NCI-H1694 (cell line): ENCODE measurements at regions not wholly inside any gene's neighbourhood (a gene's known extent, or its start where the extent isn't known, plus 50 kb on each side); places are given as distances from the start of the nearest gene placed in this dataset.
"Not testable (repeated sequence)": the region's sequence is repeated elsewhere in the genome, so short reads cannot be mapped to it uniquely, and the experiment has no call there.

Source experiments
- DNase-seq: peaks from one replicate; lab custom pipeline; 2025; lab: John Stamatoyannopoulos, UW

GRCh38 chr17:15802917-15803316, 70.8 kb downstream of the TBC1D26 start:
- DNase-seq: not testable (repeated sequence)

- DNase-seq: not testable (repeated sequence)
Measured at GRCh38 chr17:15806825-15807224, 74.7 kb downstream of the TBC1D26 start.

- not testable (repeated sequence) for DNase-seq
Measured at GRCh38 chr17:15813388-15813787, 81.3 kb downstream of the TBC1D26 start.

GRCh38 chr17:15814003-15814402, 81.9 kb downstream of the TBC1D26 start:
- DNase-seq: not testable (repeated sequence)

GRCh38 chr17:15817861-15818260, 85.8 kb downstream of the TBC1D26 start:
- not testable (repeated sequence) for DNase-seq

- DNase-seq: not testable (repeated sequence)
Measured at GRCh38 chr17:15822280-15822679, 90.2 kb downstream of the TBC1D26 start.

GRCh38 chr17:15828727-15829314, 96.7 kb downstream of the TBC1D26 start:
- peak; percentile 69 for DNase-seq

- not testable (repeated sequence) for DNase-seq
Measured at GRCh38 chr17:15830221-15830620, 98.1 kb downstream of the TBC1D26 start.

GRCh38 chr17:15831182-15831581, 99.1 kb downstream of the TBC1D26 start:
- DNase-seq: not testable (repeated sequence)

GRCh38 chr17:15832921-15833480, 100.9 kb downstream of the TBC1D26 start:
- DNase-seq: not testable (repeated sequence)

GRCh38 chr17:15833890-15834289, 101.8 kb downstream of the TBC1D26 start:
- DNase-seq: not testable (repeated sequence)

GRCh38 chr17:15835481-15835880, 103.4 kb downstream of the TBC1D26 start:
- DNase-seq: not testable (repeated sequence)

- DNase-seq: not testable (repeated sequence)
Measured at GRCh38 chr17:15836249-15836982, 104.3 kb downstream of the TBC1D26 start.

GRCh38 chr17:15836991-15837390, 104.9 kb downstream of the TBC1D26 start:
- DNase-seq: not testable (repeated sequence)

- DNase-seq: not testable (repeated sequence)
Measured at GRCh38 chr17:15847447-15848229, 97.3 kb upstream of the ADORA2B start.

GRCh38 chr17:15849054-15849453, 95.9 kb upstream of the ADORA2B start:
- not testable (repeated sequence) for DNase-seq

GRCh38 chr17:15850071-15850470, 94.9 kb upstream of the ADORA2B start:
- not testable (repeated sequence) for DNase-seq

- DNase-seq: not testable (repeated sequence)
Measured at GRCh38 chr17:15850687-15851086, 94.2 kb upstream of the ADORA2B start.

- DNase-seq: not testable (repeated sequence)
Measured at GRCh38 chr17:15852863-15853262, 92.1 kb upstream of the ADORA2B start.

- not testable (repeated sequence) for DNase-seq
Measured at GRCh38 chr17:15856191-15856590, 88.7 kb upstream of the ADORA2B start.

GRCh38 chr17:15856745-15857144, 88.2 kb upstream of the ADORA2B start:
- DNase-seq: not testable (repeated sequence)

GRCh38 chr17:15858082-15858481, 86.8 kb upstream of the ADORA2B start:
- DNase-seq: not testable (repeated sequence)
